ENCODE measurements at regions not wholly inside any gene's neighbourhood (a gene's known extent, or its start where the extent isn't known, plus 50 kb on each side); places are given as distances from the start of the nearest gene placed in this dataset.
"Not testable (repeated sequence)": the region's sequence is repeated elsewhere in the genome, so short reads cannot be mapped to it uniquely, and the experiment has no call there.

GRCh38 chr13:52922961-52923360, 74.5 kb upstream of the PCDH8 start:
- ATAC-seq: no peak
- Histone ChIP-seq H3K4me1 (no peaks in the 10 kb centered on the region), H3K4me3 (no peak overlapping the region), H3K36me3 (ENCODE audit: insufficient read depth in 1 of 2, low read depth in 1 of 2) (no peaks in the 10 kb centered on the region), H3K27me3 (ENCODE audit: insufficient read depth in 3 of 3, low read length in 2 of 3) (peaks cover 0 to 6% (median 6%) of the 10 kb centered on the region in 3 donors), H3K27ac (no peak overlapping the region), H3K9me3 (no peaks in the 10 kb centered on the region)
- DNase-seq: no peak
- TF ChIP-seq CTCF (IDR thresholded peaks at IDR 0.05): no peak
- 93 to 94% (median 93%) methylated on average over 1 of the region's 1 CpG for WGBS, 3 donors
- intact Hi-C loops (cut with DNase I): no loop called here

GRCh38 chr13:52921194-52921593, 72.8 kb upstream of the PCDH8 start:
- Histone ChIP-seq H3K4me3 (no peak overlapping the region), H3K27me3 (ENCODE audit: insufficient read depth in 3 of 3, low read length in 2 of 3) (peaks cover 0 to 6% (median 4%) of the 10 kb centered on the region in 3 donors), H3K27ac (no peak overlapping the region), H3K9me3 (no peaks in the 10 kb centered on the region), H3K36me3 (ENCODE audit: insufficient read depth in 1 of 2, low read depth in 1 of 2) (no peaks in the 10 kb centered on the region), H3K4me1 (no peaks in the 10 kb centered on the region)
- intact Hi-C loops (cut with DNase I): no loop called here
- no peak for ATAC-seq
- no peak for TF ChIP-seq CTCF (IDR thresholded peaks at IDR 0.05)
- DNase-seq: no peak
- 89 to 95% (median 91%) methylated on average over 3 of the region's 3 CpGs for WGBS, 3 donors

- ATAC-seq (no peak), DNase-seq (no peak)
- no peak overlapping the region for H3K27ac ChIP-seq
- no peaks in the 10 kb centered on the region for H3K9me3 ChIP-seq
- no peaks in the 10 kb centered on the region for H3K27me3 ChIP-seq (ENCODE audit: insufficient read depth in 3 of 3, low read length in 2 of 3)
- no peak overlapping the region for H3K4me3 ChIP-seq
- H3K36me3 ChIP-seq (ENCODE audit: insufficient read depth in 1 of 2, low read depth in 1 of 2): no peaks in the 10 kb centered on the region
- intact Hi-C loops (cut with DNase I): no loop called here
- no peaks in the 10 kb centered on the region for H3K4me1 ChIP-seq
- TF ChIP-seq CTCF (IDR thresholded peaks at IDR 0.05): no peak
These were observed 68.1 kb upstream of the PCDH8 start for GRCh38 chr13:52916486-52916990.

DNA sequence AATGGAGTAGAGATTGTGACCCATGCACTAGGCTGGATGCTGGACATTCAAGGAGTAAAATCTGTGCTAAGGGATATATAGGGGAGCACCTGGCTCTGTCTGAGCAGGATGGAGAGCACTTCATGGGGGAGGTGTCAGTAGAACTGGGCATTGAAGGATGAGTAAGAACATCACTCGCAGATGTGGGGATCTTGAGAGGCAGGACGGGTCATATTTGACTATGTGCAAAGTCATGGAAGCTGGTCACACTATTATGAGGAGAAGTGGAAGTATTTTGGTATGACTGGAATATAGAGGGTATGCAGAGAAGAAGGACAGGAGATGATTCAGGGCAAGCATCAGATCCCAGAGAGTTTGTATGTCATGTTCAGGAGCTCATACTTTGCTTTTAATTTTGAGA, 62.9 kb upstream of the PCDH8 start:
- no peaks in the 10 kb centered on the region for H3K36me3 ChIP-seq (ENCODE audit: insufficient read depth in 1 of 2, low read depth in 1 of 2)
- ATAC-seq (no peak), DNase-seq (no peak)
- 56 to 100% (median 59%) methylated on average over 2 of the region's 2 CpGs for WGBS, 3 donors
- intact Hi-C loops (cut with DNase I): no loop called here
- H3K9me3 ChIP-seq: no peaks in the 10 kb centered on the region
- no peak overlapping the region for H3K4me3 ChIP-seq
- TF ChIP-seq CTCF (IDR thresholded peaks at IDR 0.05): no peak
- no peaks in the 10 kb centered on the region for H3K27me3 ChIP-seq (ENCODE audit: insufficient read depth in 3 of 3, low read length in 2 of 3)
- no peaks in the 10 kb centered on the region for H3K4me1 ChIP-seq
- no peak overlapping the region for H3K27ac ChIP-seq

DNA sequence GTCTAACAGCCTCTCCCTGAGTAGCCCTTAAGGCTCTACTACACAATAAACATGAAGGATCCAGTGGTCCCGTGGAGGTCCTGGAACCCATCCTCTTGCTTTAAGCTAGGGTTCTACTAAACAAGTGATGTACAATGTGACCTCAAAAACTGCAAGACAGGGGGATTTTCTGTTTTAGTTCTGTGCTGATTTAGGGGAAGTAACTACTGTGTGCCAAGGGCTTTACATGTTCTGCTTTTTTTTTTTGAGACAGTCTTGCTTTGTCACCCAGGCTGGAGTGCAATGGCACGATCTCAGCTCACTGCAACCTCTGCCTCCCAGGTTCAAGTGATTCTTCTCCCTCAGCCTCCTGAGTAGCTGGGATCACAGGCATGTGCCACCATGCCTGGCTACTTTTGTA, 61.9 kb upstream of the PCDH8 start:
- H3K4me3 ChIP-seq; H3K27me3 ChIP-seq (ENCODE audit: insufficient read depth in 3 of 3, low read length in 2 of 3); H3K9me3 ChIP-seq; DNase-seq; H3K27ac ChIP-seq; H3K36me3 ChIP-seq (ENCODE audit: insufficient read depth in 1 of 2, low read depth in 1 of 2); intact Hi-C loops (cut with DNase I); ATAC-seq; H3K4me1 ChIP-seq: not testable (repeated sequence)
- 71 to 77% (median 74%) methylated on average over 2 of the region's 2 CpGs for WGBS, 3 donors
